ENCODE measurements at regions not wholly inside any gene's neighbourhood (a gene's known extent, or its start where the extent isn't known, plus 50 kb on each side); places are given as distances from the start of the nearest gene placed in this dataset.

- no peak overlapping the region for H3K4me3 ChIP-seq (replicated peaks; ENCODE audit: insufficient read depth, low read length)
- DNase-seq (ENCODE audit: low read depth in 1 of 2, low spot score in 1 of 2): no peak
- H3K27ac ChIP-seq (replicated peaks): no peak overlapping the region
- H3K27me3 ChIP-seq (ENCODE audit: insufficient read depth, poor library complexity, severe bottlenecking): no peaks in the 10 kb centered on the region
- TF ChIP-seq CTCF (IDR thresholded peaks at IDR 0.05; ENCODE audit: insufficient read depth, low read length) (no peak), SPI1 (IDR thresholded peaks at IDR 0.05; ENCODE audit: borderline replicate concordance, low read depth) (0 out of 2 replicates have a peak, but pooled peaks have one; percentile 32), GABPA (IDR thresholded peaks at IDR 0.05; ENCODE audit: low read depth) (no peak)
- TF ChIP-seq, protein P1, sequence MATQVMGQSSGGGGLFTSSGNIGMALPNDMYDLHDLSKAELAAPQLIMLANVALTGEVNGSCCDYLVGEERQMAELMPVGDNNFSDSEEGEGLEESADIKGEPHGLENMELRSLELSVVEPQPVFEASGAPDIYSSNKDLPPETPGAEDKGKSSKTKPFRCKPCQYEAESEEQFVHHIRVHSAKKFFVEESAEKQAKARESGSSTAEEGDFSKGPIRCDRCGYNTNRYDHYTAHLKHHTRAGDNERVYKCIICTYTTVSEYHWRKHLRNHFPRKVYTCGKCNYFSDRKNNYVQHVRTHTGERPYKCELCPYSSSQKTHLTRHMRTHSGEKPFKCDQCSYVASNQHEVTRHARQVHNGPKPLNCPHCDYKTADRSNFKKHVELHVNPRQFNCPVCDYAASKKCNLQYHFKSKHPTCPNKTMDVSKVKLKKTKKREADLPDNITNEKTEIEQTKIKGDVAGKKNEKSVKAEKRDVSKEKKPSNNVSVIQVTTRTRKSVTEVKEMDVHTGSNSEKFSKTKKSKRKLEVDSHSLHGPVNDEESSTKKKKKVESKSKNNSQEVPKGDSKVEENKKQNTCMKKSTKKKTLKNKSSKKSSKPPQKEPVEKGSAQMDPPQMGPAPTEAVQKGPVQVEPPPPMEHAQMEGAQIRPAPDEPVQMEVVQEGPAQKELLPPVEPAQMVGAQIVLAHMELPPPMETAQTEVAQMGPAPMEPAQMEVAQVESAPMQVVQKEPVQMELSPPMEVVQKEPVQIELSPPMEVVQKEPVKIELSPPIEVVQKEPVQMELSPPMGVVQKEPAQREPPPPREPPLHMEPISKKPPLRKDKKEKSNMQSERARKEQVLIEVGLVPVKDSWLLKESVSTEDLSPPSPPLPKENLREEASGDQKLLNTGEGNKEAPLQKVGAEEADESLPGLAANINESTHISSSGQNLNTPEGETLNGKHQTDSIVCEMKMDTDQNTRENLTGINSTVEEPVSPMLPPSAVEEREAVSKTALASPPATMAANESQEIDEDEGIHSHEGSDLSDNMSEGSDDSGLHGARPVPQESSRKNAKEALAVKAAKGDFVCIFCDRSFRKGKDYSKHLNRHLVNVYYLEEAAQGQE (IDR thresholded peaks at IDR 0.05; ENCODE audit: insufficient replicate concordance, low read depth): no peak
These were observed 274.1 kb downstream of the ADAMTS20 start for GRCh38 chr12:43277651-43278540.

DNA sequence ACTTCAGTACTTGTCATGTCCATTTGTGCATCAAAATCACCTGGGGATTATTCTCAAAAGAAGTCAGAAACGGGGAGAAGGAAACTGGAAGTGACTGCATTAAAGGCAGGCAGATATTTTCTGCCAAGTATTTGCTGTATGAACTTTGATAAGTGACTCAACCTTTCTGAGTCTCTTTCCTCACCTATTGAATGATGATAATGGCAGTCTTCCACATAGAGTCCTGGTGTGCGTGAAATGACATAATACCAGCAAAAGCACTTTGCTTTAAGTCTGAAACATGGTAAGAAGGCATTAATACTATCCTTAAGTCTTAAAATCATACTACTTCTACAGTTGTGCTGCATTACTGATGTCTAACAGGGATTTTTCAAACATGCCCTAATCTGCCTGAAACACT lies 278.5 kb downstream of the ADAMTS20 start:
- DNase-seq (ENCODE audit: low read depth in 1 of 2, low spot score in 1 of 2): no peak
- Histone ChIP-seq H3K27ac (replicated peaks) (no peak overlapping the region), H3K4me3 (replicated peaks; ENCODE audit: insufficient read depth, low read length) (no peak overlapping the region), H3K27me3 (ENCODE audit: insufficient read depth, poor library complexity, severe bottlenecking) (no peaks in the 10 kb centered on the region)
- TF ChIP-seq, protein P1 (IDR thresholded peaks at IDR 0.05; ENCODE audit: insufficient replicate concordance, low read depth): no peak
- TF ChIP-seq CTCF (IDR thresholded peaks at IDR 0.05; ENCODE audit: insufficient read depth, low read length) (no peak), SPI1 (IDR thresholded peaks at IDR 0.05; ENCODE audit: borderline replicate concordance, low read depth) (no peak), GABPA (IDR thresholded peaks at IDR 0.05; ENCODE audit: low read depth) (no peak), POLR2AphosphoS5 (IDR thresholded peaks at IDR 0.05; ENCODE audit: low read depth) (no peak)

GRCh38 chr12:43271659-43272058 lies 280.3 kb downstream of the ADAMTS20 start:
- H3K27ac ChIP-seq (replicated peaks): no peak overlapping the region
- no peaks in the 10 kb centered on the region for H3K27me3 ChIP-seq (ENCODE audit: insufficient read depth, poor library complexity, severe bottlenecking)
- no peak for TF ChIP-seq SPI1 (IDR thresholded peaks at IDR 0.05; ENCODE audit: borderline replicate concordance, low read depth)
- no peak overlapping the region for H3K4me3 ChIP-seq (replicated peaks; ENCODE audit: insufficient read depth, low read length)
- DNase-seq (ENCODE audit: low read depth in 1 of 2, low spot score in 1 of 2): no peak

GRCh38 chr12:43267818-43268217 lies 284.2 kb downstream of the ADAMTS20 start:
- H3K27me3 ChIP-seq (ENCODE audit: insufficient read depth, poor library complexity, severe bottlenecking): no peaks in the 10 kb centered on the region
- TF ChIP-seq SPI1 (IDR thresholded peaks at IDR 0.05; ENCODE audit: borderline replicate concordance, low read depth): no peak
- TF ChIP-seq GABPA (IDR thresholded peaks at IDR 0.05; ENCODE audit: low read depth): no peak
- no peak for TF ChIP-seq POLR2AphosphoS5 (IDR thresholded peaks at IDR 0.05; ENCODE audit: low read depth)
- TF ChIP-seq, protein P1 (IDR thresholded peaks at IDR 0.05; ENCODE audit: insufficient replicate concordance, low read depth): no peak
- no peak for TF ChIP-seq CTCF (IDR thresholded peaks at IDR 0.05; ENCODE audit: insufficient read depth, low read length)
- no peak overlapping the region for H3K4me3 ChIP-seq (replicated peaks; ENCODE audit: insufficient read depth, low read length)
- H3K27ac ChIP-seq (replicated peaks): no peak overlapping the region
- DNase-seq (ENCODE audit: low read depth in 1 of 2, low spot score in 1 of 2): no peak

Measured in HL-60 (cell line).